Activated CD8-positive, alpha-beta memory T cell treated with anti-CD3 and anti-CD28 coated beads for 36 hours (primary cell): ENCODE measurements at regions not wholly inside any gene's neighbourhood (a gene's known extent, or its start where the extent isn't known, plus 50 kb on each side); places are given as distances from the start of the nearest gene placed in this dataset.

Experiments
- CTCF ChIA-PET: fragments of 350-600 bp; sonication (Branson Sonifier 250); formaldehyde crosslinking; loops from one replicate; lab custom pipeline; 2021; ENCODE audit warnings: antibody characterized with exemption; lab: Charles Lee
- POLR2A ChIA-PET: fragments of 350-600 bp; sonication (Branson Sonifier 250); formaldehyde crosslinking; loops from one replicate; lab custom pipeline; 2021; ENCODE audit warnings: antibody characterized with exemption; lab: Charles Lee

DNA sequence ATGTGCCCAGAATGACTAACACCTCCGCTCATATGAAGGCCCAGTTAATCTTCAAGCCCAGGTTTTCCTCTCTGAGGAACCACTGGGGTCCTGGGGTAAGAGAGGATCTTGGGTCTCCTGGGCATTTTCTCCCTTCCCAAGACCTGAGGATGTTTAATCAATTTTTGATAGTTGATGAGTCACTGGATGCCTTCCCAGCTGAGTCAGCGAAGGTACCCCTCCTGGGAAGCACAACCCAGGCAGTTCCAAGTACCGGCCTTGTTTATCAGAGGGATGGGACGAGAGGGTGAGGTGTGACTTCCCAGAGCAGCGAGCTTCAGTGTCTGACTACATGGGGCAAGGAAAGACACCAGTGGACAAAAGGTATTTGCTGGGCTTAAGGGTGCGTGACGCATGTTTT is 119.6 kb upstream of the IL12B start:
- CTCF ChIA-PET = no interaction called here
- POLR2A ChIA-PET = no interaction called here

DNA sequence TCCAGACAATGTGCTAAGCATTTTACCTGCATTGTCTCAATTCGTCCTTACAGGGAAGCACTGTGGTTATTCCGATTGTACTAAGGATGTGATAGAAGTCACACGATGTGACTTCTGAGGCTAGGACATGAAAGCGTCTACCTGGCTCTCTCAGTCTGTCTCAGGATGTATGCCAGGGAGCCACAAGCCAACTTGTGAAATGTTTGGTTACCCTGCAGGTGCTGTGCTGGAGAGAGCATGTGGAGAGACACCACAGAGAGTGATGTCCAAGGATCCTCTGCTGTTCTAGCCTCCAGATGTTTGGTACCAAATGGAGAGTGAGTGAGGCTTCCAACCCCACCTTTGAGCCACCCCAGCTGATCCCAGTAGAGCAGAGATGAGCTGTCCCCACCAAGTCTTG is 120.1 kb upstream of the IL12B start:
- ChIA-PET CTCF (no interaction called here), POLR2A (no interaction called here)

DNA sequence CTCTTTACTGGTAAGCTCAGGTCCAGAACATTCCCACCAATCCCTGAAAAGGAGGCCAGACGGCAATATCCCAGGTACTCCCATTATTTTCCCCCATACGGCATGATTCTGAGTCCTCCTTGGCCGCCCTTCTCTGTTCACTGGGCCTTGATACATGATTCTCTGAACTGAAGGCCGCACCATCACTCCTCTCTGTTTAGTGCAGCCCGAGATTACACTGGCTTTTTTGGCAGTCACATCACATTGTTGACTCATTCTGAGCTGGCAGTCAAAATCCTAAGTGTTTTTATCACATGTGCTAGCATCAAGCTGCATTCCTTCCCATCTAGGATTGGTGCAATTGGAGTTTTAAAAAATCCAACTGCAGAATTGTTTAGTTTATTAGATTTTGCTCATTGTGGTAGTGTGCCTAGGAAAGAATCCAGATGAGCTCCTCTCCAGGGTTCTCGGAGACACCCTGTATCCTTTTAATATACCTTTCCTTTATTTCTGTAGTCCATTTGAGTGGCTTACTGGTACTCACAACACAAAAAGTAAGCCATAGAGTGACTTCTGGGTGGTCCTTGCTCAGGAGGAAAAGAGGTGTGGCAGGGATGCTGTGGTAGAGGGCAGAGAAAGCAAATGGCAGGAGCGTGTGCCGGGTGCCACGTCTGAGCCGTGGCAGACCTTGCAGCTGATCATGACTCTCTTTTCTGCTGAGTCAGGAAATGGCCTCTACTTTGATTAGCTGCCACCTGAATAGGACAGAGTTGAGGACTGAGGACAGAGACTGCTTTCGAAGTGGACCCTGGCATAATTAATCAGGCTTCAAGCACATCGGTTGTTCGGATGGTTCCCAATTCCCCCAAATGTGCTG is 121.1 kb upstream of the IL12B start:
- CTCF ChIA-PET = interaction anchor here (0.6 kb wide), 1 partner anchor 465 kb away, joined by 3 read pairs; the partner anchor contains the start of gene ADRA1B

DNA sequence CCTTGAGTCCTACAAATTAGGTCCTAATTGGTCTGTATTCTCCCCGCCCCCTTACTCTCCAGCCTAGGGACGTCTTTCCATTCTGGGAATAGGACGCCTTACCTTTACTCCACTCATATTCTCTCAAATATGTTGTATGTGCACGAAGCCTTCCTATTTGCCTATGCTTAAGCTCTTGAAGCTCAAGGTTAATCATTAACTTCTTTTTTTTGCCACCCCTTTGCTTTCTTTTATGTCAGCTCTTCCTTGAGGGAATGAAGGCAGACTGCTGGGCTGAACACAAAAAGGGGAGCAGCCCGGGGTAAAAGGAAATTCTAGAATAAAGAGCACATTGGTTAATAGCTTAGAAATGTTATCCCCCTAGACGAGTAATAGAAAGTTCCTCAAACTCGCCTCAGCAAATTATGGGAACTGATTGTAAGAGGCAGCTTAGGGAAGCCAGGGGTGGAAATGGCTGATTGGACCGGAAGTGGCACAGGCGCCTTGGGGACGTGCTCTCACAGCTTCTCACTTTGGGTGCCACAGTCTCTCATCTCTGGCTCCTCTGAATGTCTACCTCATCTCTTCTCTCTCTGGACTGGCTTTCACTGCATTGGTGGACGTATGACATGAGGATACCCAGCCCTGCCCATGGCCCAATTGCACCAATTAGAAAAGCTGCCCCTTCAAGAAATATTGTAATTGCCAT is 122.3 kb upstream of the IL12B start:
- ChIA-PET CTCF (interaction anchor here (0.6 to 1.2 kb wide), 2 partner anchors 464 to 535 kb away, joined by 3 to 4 read pairs; partner anchors contain the start of gene ADRA1B), POLR2A (no interaction called here)

More for the DNA sequence above, 121.1 kb upstream of the IL12B start:
- POLR2A ChIA-PET = interaction anchor here (0.6 kb wide), 1 partner anchor 11 kb away, joined by 3 read pairs; no protein-coding TSS in a partner anchor

DNA sequence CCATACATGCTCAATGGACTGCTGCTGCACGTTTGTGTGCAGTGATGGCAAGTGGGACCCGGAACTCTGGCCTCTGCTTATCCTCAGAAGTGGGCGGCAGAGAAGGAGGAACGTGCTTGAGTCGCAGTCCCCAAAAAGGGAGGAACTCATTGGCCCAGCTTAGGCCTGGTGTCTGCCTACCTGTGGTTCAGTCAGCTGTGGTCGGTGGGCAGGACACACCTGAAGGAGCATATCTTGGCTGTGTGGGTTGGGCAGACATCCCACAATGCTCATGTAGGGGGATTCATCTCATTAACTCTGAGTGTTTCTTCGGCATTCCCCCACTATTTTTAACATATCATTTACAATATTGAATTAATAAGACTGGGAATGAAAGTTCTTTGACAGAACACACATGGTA is 122.9 kb upstream of the IL12B start:
- ChIA-PET CTCF (interaction anchor here (1.2 kb wide), 1 partner anchor 534 kb away, joined by 4 read pairs; no protein-coding TSS in a partner anchor), POLR2A (no interaction called here)

DNA sequence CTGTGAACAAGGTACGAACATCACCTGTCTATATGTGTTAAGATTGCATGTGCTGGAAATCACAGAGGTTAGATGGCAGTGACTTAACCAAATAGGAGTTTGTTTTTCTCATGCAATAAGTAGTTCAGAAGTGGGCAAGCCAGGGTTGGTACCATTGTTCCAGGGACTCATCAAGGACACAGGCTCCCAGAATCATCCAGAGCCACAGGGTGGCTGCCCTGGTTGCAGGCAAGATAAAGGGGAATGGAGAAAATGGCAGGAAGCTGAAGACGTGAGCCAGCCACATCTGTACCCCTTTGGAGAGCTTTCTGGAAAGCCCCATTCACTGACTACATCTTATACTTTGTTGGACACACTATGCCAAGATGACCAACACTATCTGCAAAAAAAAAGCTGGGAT is 126.0 kb upstream of the IL12B start:
- ChIA-PET POLR2A (no interaction called here), CTCF (interaction anchor here (0.7 to 0.9 kb wide), 3 partner anchors 13 to 60 kb away, joined by 3 to 6 read pairs (median 4); no protein-coding TSS in a partner anchor)

DNA sequence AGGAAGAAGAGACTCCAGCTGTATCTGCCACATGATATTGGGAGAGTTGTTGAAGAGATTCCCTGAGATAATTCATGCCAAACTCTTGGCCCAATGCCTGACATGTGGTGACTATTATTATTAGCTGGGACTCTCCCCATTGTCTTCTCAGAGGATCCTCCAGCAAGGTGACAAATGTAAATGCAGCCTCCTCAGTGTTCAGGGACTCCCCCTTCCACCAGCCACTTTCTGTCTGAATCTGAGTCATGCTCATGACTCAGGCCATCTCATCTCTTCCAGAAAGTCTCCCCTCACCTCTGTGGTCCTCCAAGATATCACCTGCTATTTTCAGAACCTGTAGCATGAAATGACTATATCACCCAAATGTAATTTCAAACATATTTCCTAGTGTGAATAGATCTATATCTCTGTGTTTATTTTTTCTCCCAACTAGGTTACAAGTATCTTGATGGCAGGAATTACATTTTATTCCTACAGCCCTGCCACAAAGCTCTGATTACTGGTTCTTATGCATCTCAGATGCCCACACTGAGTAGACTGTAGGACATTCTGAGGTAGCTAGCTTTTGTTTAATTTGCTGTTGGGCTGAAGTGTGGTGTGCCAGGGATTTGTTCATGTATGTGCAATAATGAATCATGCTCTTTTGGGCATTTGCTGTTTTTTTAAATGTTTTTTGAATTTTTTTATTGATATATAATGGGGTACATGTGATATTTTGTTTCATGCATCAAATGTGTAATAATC is 126.6 kb upstream of the IL12B start:
- CTCF ChIA-PET = interaction anchor here (0.7 to 1.1 kb wide), 3 partner anchors 47 to 59 kb away, joined by 4 to 6 read pairs (median 5); no protein-coding TSS in a partner anchor
- POLR2A ChIA-PET = interaction anchor here (1.8 kb wide), 1 partner anchor 47 kb away, joined by 11 read pairs; no protein-coding TSS in a partner anchor

DNA sequence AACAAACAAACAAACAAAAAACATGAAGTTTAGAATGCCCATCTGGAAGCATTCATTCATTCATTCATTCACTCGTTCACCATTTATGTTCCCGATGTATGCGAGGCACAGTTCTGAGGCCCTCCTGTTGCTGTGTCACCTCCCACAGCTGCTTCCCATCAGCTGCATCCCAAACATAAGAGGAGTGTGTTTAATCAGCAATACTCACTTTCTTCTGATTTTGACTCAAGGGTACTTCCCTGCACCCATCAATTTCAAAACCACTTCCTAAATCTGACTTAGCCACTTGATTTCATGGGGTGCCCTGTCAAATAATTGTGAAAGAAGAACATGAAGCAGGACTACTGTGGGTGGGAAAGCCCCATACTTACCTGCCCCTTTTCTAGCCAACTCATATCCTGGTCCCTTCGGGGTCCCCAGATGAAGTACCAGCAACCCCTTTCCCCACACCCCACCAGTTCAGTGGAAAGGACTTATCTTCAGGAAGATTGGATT is 128.0 kb upstream of the IL12B start:
- ChIA-PET CTCF (interaction anchor here (1.0 to 1.1 kb wide), 2 partner anchors 37 to 48 kb away, joined by 3 to 5 read pairs; no protein-coding TSS in a partner anchor), POLR2A (interaction anchor here (0.6 to 1.8 kb wide), 3 partner anchors 49 to 1597 kb away, joined by 3 to 11 read pairs (median 4); no protein-coding TSS in a partner anchor)

DNA sequence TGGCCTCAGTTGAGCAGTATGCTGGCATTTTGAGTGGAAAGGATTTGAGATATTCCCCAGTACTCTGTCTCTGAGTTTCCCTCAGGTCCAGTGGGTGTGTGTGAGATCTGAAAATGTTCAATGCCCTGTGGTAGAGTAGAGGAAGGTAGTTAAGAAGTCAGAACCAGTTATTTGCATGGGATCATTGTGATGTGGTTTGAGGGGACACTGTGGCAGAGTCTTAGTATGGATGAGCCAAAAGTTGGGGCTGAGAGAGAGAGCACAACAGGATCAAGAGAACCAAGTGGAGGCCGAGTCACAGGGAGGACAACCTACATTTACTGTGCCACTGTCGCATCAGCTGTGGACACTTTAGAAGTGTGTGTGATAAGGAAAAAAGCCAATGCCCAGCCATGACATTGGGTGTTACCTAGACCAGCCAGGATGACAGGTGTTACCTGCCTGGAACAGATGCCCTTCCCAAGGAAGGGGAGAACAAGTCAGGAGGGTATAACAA is 128.9 kb upstream of the IL12B start:
- ChIA-PET CTCF (no interaction called here), POLR2A (interaction anchor here (0.6 kb wide), 1 partner anchor 159 kb away, joined by 3 read pairs; no protein-coding TSS in a partner anchor)

DNA sequence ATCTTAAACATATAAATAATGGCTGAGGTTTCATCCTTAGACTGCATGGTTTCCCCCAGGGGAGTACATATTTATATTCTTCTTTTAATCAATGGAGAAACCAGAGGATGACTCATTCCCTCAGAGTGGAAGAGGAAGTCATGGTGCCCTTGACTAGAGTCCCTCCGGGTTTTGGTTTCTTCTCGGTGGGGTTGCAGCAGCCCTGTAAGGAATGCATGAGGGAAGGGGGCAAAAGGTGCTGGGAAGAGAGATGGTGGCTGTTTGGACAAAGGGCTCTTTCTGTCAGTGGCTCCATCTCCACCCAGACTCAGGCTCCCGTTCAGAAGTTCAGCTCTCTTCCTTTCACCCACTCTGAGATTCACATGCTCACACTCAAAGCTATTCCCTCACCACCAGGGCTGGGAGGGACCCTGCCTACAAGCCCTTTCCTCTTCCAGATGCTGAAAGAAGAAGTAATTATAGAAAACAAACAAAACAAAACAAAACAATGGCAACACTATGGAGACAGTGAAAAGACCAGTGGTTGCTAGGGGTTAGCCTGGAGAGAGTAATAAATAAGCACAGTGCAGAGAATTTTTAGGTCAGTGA is 129.8 kb upstream of the IL12B start:
- ChIA-PET CTCF (no interaction called here), POLR2A (no interaction called here)

DNA sequence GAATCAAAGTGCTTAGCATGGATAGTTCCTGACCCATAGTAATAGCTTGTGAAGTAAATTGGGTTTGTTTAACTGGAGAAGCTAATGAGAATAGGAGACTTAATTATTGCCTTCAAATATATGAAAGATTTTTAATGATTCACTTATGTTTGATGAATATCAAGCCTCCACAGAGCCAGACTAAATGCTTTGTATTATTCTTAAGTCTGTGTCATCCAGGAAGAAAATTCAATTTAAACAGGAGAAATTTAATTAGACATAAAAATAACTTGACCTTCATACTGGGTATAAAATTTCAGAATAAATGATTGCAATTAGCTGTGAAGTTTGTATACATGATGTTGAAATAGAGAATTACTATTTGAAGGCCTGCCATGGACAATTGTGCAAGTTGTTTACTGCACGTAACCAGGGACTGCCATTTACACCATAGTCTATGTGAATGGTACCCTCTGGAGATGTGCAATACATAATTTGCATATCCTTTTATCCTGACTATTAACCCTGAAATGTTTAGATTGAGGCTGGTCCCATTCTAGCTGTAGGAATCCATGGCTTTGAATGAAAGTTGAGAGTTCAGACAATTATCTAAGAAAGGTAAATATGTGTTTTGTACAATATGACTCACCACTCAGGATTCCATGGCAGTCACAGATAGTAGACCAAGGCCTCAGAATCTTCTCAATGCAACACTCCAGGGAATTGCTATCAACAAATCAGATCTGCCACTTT is 133.5 kb upstream of the IL12B start:
- ChIA-PET POLR2A (no interaction called here), CTCF (no interaction called here)

DNA sequence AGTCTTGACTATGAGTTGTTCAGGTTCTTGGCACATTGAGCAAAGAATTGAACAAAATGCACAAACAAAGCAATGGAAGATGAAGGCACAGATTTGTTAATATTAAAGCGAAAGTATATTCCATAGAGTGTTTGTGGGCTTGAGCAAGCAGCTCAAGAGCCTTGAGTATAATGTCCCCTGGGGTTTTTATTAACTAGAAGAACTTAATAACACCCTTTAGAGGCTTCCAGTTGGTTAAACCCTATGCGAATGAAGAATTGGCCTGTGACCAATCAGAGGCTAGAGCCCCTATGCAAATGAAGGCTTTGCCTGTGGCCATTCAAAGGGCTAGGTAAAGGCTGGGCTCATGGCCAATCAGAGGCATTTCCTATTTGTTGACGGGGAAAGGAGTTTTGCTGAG is 135.3 kb upstream of the IL12B start:
- CTCF ChIA-PET = no interaction called here
- POLR2A ChIA-PET = no interaction called here

DNA sequence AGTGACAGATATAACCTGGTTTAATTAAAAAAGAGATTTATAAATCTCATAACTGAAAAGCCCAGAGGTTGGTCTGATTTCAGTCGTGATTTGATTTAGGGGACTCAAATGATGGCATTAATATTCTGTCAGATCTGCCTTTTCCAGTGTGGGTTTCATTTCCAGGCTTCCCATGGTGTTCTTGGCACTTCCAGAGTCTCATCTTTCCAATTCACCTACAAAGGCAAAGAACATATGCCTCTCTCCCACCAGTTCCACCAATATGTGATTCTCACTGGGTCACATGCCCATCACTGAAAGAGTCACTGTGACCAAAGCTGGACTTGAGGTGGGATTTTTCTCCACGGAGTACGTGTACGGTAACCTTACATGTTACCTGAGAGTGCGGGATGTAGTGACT is 137.4 kb upstream of the IL12B start:
- POLR2A ChIA-PET = no interaction called here
- CTCF ChIA-PET = no interaction called here

DNA sequence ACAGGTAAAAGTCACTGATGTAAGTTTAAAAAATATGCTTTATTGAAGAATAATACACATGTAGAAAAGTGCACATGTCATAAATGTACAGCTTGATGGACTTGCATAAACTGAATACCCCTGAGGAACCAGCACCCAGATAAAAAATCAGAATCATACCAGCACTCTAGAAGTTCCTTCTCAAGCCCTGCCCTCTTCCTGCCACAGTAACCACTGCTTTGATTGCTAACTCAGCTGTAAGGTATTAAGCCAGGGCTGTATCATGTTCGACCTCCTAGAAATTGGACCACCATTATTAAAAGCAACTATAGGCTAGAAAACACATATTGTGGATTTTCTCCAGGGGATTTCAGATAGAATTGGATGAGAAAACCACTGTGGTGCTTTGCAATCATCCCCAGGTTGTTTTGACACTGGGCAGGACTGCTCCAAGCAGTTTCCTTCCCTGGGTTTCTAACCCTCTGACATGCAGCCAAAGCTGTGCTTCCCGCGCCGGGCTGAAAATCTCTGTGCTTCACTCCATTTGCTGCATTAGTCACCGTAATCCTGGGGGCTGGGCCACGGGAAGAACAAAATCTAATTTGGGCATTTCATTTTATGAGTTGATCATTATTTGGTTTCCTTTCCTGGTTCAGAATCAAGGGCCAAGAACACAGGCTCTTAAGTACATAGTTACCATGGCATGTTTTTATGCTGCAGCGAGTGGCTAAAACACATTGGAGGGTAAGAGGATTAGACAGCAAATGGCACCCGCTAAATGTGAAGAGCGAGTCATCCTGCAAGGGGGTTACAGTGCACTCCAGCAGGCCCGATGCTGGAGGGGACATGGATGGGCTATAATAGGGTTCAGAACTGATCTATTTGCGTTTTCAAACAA is 139.4 kb upstream of the IL12B start:
- ChIA-PET POLR2A (no interaction called here), CTCF (no interaction called here)

DNA sequence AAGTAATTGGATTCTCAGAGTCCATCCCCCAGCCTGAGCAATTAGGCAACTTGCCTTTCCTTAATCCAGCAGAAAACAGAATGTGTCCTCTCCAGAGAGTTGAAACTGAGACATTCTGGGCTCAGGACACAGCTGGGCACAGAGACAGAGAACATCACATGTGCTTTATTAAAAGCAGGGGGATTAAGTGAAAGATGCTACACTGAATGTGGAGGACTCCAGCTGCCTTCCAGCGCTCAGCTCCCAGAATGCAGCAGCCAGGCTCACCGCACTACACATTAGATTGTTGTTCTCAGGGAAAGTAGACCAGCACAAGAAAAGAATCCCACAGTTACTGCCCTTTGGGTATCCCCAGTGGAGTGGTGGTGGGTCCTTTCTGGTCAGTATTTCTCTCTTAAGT is 141.6 kb upstream of the IL12B start:
- ChIA-PET CTCF (no interaction called here), POLR2A (interaction anchor here (0.7 kb wide), 1 partner anchor 504 kb away, joined by 6 read pairs; no protein-coding TSS in a partner anchor)

DNA sequence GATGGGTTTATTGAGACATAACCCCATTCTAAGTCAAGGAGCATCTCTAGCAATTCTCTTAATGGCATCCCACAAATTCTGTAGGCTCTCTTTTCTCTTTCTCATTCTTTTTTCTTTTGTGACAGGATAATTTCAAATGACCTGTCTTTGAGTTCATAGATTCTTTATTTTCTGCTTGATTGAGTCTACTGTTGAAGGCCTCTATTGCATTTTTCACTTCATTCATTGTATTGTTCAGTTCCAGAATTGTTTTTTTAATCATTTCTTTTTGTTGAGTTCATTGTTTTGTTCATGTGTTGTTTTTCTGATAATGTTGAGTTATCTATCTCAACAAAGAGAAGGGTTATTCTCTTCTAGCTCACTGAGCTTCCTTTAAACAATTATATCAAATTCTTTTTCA is 144.7 kb upstream of the IL12B start:
- CTCF ChIA-PET = no interaction called here

DNA sequence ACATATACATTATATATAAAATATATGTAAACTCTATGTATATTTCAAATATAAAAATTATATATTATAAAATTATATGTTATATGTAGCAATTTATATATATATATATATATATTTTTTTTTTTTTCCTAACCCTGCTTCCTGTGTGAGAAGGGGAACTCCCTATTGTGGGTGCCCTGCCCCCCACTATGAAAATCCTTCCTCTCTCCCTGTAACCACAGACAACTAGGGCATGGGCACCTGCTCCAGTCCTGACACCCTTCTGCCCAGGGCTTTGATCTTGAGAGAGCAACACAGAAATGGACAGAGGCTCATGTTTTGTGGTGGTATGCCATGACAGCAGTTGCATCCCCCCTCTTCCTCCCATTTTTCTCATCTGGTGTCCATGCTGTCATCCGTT is 148.7 kb upstream of the IL12B start:
- POLR2A ChIA-PET = no interaction called here
- CTCF ChIA-PET = no interaction called here

More for the DNA sequence above, 144.7 kb upstream of the IL12B start:
- POLR2A ChIA-PET = no interaction called here
